ELF-1 (cell line): ENCODE measurements at regions not wholly inside any gene's neighbourhood (a gene's known extent, or its start where the extent isn't known, plus 50 kb on each side); places are given as distances from the start of the nearest gene placed in this dataset.

Source experiments
- DNase-seq: peaks from one replicate; pipeline ENCODE4 v3.0.0-alpha.2; 2016; ENCODE audit warnings: low read depth, low spot score

DNA sequence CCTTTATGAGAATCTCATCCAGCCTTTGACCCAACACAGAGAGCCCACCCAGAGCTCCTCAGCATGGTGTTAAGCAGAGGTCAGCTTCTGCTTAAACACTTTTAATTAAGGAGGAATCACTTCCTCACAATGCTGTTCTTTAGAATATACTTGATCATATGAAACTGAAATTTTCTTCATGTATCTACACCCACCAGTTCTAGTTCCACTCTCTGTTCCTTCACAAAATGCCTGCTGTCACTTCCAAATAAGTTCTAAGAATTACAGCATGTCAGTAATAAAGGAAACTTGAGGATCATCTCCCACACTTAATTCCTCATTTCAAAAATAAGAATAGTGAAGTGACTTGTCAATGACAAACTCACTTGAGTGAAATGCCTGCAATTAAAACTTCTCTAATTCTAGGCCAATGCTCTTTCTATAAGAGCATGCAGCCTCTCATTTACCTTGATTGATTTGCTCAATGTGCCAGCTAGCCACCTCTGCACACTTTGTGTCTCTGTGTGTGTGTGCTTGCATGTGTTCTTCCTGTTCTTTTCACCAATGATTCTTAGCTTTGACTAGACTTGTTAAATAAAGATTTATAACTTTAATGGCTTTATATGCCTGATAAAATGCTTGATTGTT, 356.3 kb downstream of the PLPP3 start:
- no peak for DNase-seq

GRCh38 chr1:56220021-56220420, 359.3 kb downstream of the PLPP3 start:
- DNase-seq, result no peak

- no peak for DNase-seq
Measured at GRCh38 chr1:56218023-56218422, 361.3 kb downstream of the PLPP3 start.

DNA sequence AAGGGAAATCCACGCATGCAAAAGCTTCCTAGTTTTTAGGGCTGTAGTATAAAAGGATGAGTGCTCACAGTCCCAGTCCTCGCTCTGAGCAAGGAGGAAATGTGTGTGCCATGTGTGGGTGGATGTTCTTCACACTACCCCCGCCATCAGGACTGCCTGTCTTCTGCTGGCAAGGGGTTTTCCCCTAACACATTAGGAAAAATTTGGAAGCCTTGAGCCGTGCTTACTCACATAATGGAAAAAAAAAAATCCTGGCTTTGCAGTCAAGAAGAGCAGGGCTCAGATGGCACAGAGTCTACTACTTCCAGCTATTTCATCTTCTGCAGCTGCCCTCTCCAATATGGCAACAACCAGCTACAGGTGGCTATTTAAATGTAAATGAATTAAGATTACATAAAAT, 363.1 kb downstream of the PLPP3 start:
- no peak for DNase-seq

- no peak for DNase-seq
Measured at GRCh38 chr1:56215771-56216170, 363.6 kb downstream of the PLPP3 start.

DNA sequence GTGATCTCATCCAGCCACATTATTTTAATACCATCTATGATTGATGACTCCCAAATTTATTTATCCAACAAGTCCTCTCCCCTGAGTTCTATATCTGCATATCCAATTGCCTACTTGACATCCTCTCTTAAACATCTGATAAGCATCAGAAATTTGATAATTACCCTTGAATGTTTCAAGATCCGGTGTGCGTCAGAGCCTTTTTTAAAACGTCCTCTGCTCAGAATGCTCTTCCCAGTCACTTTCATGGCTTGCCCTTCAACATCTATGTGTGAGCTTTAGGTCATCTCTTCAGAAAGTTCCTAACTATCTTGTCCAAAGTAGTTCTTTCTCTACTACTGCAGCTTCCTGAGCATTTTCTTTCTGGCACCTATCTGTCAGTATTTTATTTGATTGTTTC, 364.3 kb downstream of the PLPP3 start:
- DNase-seq, result no peak

DNA sequence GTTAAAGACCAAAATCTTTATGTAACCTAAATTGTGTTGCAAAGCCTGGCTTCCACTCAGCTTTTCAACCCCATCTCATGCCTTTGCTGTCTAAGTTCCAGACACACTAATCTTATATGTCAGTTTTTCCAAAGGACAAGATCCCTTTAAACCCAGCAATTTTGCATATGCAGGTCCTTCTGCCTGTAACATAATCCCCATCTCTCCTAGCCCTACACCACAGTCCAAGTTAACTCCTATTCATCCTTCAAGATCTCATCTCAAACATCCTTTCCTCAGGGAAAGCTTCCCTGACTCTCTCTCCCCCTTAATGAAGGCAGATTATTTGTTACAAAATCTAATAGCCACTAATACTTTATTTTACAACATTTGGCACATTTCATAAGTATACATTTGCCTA, 366.3 kb downstream of the PLPP3 start:
- DNase-seq, result no peak

GRCh38 chr1:56212143-56212542, 367.2 kb downstream of the PLPP3 start:
- no peak for DNase-seq

DNA sequence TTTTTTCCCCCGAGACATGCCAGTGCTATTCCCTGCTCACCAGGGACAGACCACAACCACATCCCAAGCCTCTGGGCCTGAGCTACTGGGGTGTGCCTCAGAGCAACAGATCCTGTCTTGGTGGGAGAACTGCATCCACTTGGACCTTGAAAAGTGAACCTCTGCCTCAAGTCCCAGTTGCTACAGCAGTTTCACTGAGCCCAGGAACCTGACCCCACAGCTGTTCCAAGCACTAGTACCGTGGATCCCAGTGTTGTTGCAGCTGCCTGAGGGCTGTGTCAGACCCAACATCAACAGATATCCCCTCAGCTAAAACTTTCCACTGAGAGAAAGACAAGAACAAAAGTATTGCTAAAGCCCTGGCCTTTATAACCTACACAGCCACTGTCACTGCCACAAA, 373.0 kb downstream of the PLPP3 start:
- DNase-seq, result no peak

DNA sequence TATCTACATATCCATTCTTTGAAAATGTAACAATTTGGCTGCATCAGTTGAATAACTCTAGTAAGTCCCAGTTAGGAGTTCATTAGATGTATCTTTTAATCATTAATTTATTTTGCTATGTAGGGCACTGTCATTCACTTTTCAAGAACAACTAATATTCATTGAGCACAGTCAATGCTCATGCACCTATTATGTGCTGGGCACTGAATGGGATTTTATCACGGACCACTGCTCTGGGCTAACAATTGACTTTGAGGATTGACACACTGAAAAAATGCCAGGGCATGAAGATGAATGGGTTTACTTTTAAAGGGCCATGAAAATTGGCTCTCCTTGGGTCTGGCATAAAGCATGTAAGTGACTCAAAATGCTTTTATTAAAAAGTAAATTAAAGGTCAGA, 375.2 kb downstream of the PLPP3 start:
- DNase-seq, result no peak

DNA sequence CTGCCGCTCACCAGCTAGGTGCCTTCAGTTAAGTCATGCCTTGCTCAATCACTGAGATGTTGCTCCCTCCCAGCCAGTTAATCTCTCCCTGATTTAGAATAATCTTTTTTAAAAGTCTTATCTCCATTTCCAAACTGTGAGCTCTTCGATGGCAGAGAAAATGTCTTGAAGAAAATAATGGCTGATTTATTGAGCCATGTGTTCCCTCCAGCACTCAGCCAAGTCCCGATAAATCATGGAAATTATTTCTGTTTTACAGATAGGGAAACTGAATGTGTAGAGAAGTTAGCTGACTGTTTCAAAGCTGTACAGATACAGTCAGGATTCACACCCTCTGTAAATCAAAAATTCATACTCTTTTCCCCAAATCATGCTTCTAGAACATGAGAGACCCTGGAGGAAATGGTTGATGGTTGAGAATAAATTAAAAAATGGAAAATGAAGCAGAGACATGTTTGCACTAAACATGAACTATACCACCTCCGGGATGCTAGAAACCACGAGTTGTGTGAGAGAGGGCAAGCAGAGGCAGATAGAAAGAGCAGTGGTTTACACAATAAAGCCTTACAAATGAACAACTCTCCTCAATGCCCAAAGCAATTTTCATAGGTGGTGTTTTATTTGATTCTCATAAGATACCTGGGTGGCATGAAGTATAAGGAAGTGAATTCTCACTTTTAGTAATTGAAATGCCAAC, 376.4 kb downstream of the PLPP3 start:
- DNase-seq, result no peak

DNA sequence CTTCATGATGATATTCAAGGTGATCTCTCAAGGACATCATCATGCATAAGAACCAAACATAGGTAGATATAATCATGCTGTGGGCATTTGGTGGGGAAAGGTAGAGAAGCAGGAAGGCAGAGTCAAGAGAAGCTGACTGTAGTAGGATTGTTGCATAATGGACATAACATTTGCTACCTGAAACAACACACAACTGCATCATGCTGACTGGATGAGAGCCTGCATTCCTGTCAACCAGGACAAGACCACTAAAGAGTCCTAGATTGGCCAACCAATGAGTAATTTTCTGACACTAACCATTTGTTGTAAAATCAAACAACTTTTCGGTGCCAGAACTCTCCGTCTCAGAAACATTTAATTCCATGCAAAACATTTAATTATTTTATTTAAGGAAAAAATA, 377.2 kb downstream of the PLPP3 start:
- no peak for DNase-seq

GRCh38 chr1:56200896-56201295, 378.5 kb downstream of the PLPP3 start:
- DNase-seq, result no peak

GRCh38 chr1:56200442-56200841, 378.9 kb downstream of the PLPP3 start:
- DNase-seq, result peak; percentile 63

DNA sequence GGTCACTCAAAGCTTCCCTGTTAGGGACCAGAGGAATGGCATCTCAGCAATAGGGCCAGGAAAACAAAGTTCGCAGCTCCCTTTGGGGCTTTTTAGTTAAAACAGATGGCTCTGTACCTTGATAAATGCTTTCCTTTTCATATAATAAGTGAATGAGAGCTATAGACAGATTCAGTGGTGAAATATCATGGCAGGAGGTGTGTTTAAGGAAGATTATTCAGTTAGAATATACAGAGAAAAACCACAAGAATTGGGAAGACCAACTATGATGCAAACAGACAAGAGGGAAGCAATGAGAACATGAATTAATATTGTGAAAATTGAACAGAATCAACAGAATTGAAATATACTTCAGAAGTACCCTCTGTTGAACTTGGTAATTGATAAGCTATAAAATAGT, 379.4 kb downstream of the PLPP3 start:
- no peak for DNase-seq

GRCh38 chr1:56199061-56199460, 380.3 kb downstream of the PLPP3 start:
- DNase-seq, result no peak

GRCh38 chr1:56197946-56198345, 381.4 kb downstream of the PLPP3 start:
- no peak for DNase-seq

DNA sequence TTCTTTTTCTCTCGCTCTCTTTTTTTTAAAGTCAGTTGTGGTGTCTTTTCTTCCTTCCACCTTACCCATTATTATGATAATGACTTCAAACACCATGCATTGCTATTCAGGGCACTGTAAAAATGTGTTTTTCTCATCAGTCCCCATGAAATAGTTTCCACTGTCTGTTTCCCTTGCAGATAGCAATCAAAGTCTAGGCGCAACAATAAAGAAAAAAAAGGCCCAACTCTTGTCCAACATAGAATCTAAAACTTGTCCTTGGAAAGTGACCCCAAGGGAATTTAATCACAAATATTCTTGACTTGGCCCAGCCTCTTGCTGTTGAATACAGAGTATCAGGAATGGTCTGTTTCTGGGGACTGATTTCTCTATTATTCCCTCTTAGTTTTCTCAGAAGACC, 382.5 kb downstream of the PLPP3 start:
- no peak for DNase-seq

DNA sequence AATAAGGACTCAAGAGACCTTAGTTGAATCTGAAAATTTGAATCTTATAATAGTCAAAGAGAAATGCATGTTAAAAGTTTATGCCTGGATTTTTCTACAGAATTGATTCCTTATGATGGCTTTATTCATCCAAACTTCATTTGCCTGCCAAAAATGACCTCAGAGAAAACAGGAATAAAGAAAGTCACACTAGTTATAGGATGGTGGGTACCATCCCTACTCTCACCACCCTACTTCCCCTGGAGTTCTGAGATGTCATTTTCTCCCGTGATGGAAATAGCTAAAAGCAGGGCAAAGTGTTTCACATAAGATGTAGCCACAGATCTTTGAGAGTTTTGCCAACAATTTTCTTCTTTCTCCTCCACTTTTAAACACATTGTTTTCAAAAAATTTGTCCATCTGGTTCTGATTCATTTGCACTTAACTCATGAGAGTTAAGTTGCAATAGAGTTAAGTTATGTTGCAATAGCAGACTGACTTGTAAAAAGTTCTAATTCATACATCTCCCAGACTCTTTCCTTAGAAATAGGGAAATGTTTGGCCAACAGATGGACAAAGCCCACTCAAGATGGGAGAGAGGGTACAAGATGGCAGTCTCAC, 384.6 kb downstream of the PLPP3 start:
- DNase-seq, result no peak

DNA sequence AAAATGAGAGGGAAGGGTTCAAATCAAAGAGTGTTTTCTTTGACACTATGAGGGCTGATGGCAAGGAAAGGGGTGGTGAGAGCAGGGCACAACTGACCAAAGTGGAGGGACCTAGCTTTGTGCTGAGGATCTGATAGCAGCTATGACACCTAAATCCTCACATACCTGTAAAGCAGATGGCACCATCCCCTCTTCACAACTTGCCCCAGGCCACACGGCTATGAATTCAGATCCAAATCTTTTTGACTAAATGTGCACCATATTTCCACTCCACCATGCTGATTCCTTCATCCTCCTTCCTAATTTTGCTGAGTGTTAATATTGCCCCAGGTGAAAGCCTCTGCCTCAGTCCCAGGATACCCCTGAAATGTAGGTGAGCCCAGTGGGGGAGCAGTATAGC, 385.7 kb downstream of the PLPP3 start:
- DNase-seq, result no peak

DNA sequence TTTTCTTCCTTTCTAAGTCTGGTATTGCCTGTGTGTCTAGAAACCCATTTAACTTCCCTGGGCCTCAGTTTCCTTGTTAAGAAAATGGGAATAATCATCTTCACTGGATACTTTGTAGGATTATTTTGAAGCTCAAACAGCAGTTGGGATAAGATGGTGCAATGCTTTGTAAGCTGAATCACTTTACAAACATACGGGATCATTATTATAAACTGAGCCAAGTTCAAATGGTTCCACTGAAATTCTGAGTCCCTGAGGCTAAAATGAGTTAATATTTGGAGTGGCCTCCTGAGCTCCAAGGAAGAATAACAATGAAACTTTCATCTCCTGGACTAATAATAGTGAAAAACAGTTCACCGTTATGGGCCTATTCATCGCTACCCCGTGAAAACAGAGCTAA, 388.0 kb downstream of the PLPP3 start:
- no peak for DNase-seq

- peak; percentile 43 for DNase-seq
Measured at GRCh38 chr1:56190806-56191365, 388.5 kb downstream of the PLPP3 start.
